ENCODE measurements at regions not wholly inside any gene's neighbourhood (a gene's known extent, or its start where the extent isn't known, plus 50 kb on each side); places are given as distances from the start of the nearest gene placed in this dataset.
"Not testable (repeated sequence)": the region's sequence is repeated elsewhere in the genome, so short reads cannot be mapped to it uniquely, and the experiment has no call there.

DNA sequence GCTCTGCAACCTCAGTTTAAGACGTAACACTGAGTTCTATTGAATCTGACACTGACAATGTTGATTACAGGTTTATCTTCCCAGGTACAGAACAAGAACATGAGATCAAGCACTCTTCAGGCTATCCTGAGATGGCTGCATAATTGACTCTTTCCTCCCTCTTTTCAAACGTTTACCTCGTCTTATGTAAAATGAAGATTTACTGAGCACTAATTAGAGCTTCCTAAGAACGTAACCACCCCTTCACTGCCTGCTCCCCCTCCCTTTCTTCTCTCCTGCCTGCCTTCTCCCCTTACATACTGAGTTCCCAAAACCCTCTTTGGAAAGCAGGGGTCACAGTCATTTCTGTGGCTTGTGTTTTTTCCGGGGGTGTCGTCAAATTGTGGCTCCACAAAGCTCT lies 86.2 kb upstream of the ADCY2 start:
- TF ChIP-seq, protein P1, sequence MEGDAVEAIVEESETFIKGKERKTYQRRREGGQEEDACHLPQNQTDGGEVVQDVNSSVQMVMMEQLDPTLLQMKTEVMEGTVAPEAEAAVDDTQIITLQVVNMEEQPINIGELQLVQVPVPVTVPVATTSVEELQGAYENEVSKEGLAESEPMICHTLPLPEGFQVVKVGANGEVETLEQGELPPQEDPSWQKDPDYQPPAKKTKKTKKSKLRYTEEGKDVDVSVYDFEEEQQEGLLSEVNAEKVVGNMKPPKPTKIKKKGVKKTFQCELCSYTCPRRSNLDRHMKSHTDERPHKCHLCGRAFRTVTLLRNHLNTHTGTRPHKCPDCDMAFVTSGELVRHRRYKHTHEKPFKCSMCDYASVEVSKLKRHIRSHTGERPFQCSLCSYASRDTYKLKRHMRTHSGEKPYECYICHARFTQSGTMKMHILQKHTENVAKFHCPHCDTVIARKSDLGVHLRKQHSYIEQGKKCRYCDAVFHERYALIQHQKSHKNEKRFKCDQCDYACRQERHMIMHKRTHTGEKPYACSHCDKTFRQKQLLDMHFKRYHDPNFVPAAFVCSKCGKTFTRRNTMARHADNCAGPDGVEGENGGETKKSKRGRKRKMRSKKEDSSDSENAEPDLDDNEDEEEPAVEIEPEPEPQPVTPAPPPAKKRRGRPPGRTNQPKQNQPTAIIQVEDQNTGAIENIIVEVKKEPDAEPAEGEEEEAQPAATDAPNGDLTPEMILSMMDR (IDR thresholded peaks at IDR 0.05), result not testable (repeated sequence)
- TF ChIP-seq POLR2A (IDR thresholded peaks at IDR 0.05), result not testable (repeated sequence)

Measured in upper lobe of left lung (tissue), 4 donors.